T-helper 2 cell treated with Interferon-gamma antibody and Interleukin-4, amounts not matched to agents 5 μg/mL and 100 μg/mL, for 36 hours (primary cell): ENCODE measurements at regions not wholly inside any gene's neighbourhood (a gene's known extent, or its start where the extent isn't known, plus 50 kb on each side); places are given as distances from the start of the nearest gene placed in this dataset.

ENCODE experiments used
- DNase-seq: peaks from one replicate; pipeline ENCODE4 v3.0.0; 2021; ENCODE audit warnings: low spot score
- H3K27ac Mint-ChIP-seq: one replicate; pipeline ENCODE4 v1.8.0; 2021; ENCODE audit warnings: mild to moderate bottlenecking, mixed read lengths
- H3K27me3 Mint-ChIP-seq: one replicate; pipeline ENCODE4 v1.8.0; 2021; ENCODE audit warnings: low read depth, mixed read lengths
- H3K36me3 Mint-ChIP-seq: one replicate; pipeline ENCODE4 v1.8.0; 2021; ENCODE audit warnings: low read depth, mixed read lengths
- H3K4me1 Mint-ChIP-seq: one replicate; pipeline ENCODE4 v1.8.0; 2021; ENCODE audit warnings: low read depth, mixed read lengths
- H3K4me3 Mint-ChIP-seq: one replicate; pipeline ENCODE4 v1.8.0; 2022; ENCODE audit warnings: mild to moderate bottlenecking, moderate library complexity, mixed read lengths
- H3K9me3 Mint-ChIP-seq: one replicate; pipeline ENCODE4 v1.8.0; 2021; ENCODE audit warnings: mixed read lengths

- Mint-ChIP-seq H3K4me1 (no peaks in the 10 kb centered on the region), H3K36me3 (no peaks in the 10 kb centered on the region), H3K27me3 (no peaks in the 10 kb centered on the region), H3K27ac (no peak overlapping the region), H3K9me3 (no peaks in the 10 kb centered on the region), H3K4me3 (no peak overlapping the region)
- no peak for DNase-seq
Observed at GRCh38 chr12:113766131-113766878, 199.8 kb downstream of the RBM19 start.

GRCh38 chr12:113764661-113765060, 201.5 kb downstream of the RBM19 start:
- Mint-ChIP-seq H3K36me3 (no peaks in the 10 kb centered on the region), H3K4me1 (no peaks in the 10 kb centered on the region), H3K27ac (no peak overlapping the region), H3K4me3 (no peak overlapping the region), H3K27me3 (no peaks in the 10 kb centered on the region), H3K9me3 (no peaks in the 10 kb centered on the region)
- DNase-seq: no peak

GRCh38 chr12:113762882-113763816, 203.0 kb downstream of the RBM19 start:
- H3K9me3 Mint-ChIP-seq: no peaks in the 10 kb centered on the region
- no peak overlapping the region for H3K27ac Mint-ChIP-seq
- no peaks in the 10 kb centered on the region for H3K4me1 Mint-ChIP-seq
- no peak for DNase-seq
- no peaks in the 10 kb centered on the region for H3K27me3 Mint-ChIP-seq
- H3K36me3 Mint-ChIP-seq: no peaks in the 10 kb centered on the region
- H3K4me3 Mint-ChIP-seq: no peak overlapping the region

GRCh38 chr12:113762155-113762881, 203.8 kb downstream of the RBM19 start:
- Mint-ChIP-seq H3K4me3 (no peak overlapping the region), H3K9me3 (no peaks in the 10 kb centered on the region), H3K36me3 (no peaks in the 10 kb centered on the region), H3K27ac (no peak overlapping the region), H3K27me3 (no peaks in the 10 kb centered on the region), H3K4me1 (no peaks in the 10 kb centered on the region)
- no peak for DNase-seq

- H3K27me3 Mint-ChIP-seq: no peaks in the 10 kb centered on the region
- no peak overlapping the region for H3K27ac Mint-ChIP-seq
- no peaks in the 10 kb centered on the region for H3K9me3 Mint-ChIP-seq
Observed at GRCh38 chr12:113759135-113759534, 207.0 kb downstream of the RBM19 start.

GRCh38 chr12:113758165-113758924, 207.8 kb downstream of the RBM19 start:
- H3K9me3 Mint-ChIP-seq: no peaks in the 10 kb centered on the region
- H3K4me3 Mint-ChIP-seq: no peak overlapping the region
- no peaks in the 10 kb centered on the region for H3K4me1 Mint-ChIP-seq
- no peaks in the 10 kb centered on the region for H3K36me3 Mint-ChIP-seq
- no peak for DNase-seq
- no peak overlapping the region for H3K27ac Mint-ChIP-seq
- H3K27me3 Mint-ChIP-seq: no peaks in the 10 kb centered on the region

More at GRCh38 chr12:113759135-113759534, 207.0 kb downstream of the RBM19 start:
- no peak for DNase-seq
- no peaks in the 10 kb centered on the region for H3K36me3 Mint-ChIP-seq
- H3K4me3 Mint-ChIP-seq: no peak overlapping the region
- no peaks in the 10 kb centered on the region for H3K4me1 Mint-ChIP-seq

GRCh38 chr12:113757221-113758002, 208.7 kb downstream of the RBM19 start:
- DNase-seq: no peak
- no peaks in the 10 kb centered on the region for H3K27me3 Mint-ChIP-seq
- H3K4me3 Mint-ChIP-seq: no peak overlapping the region
- H3K4me1 Mint-ChIP-seq: no peaks in the 10 kb centered on the region
- no peaks in the 10 kb centered on the region for H3K36me3 Mint-ChIP-seq
- H3K9me3 Mint-ChIP-seq: no peaks in the 10 kb centered on the region
- no peak overlapping the region for H3K27ac Mint-ChIP-seq

GRCh38 chr12:113756609-113757008, 209.5 kb downstream of the RBM19 start:
- H3K9me3 Mint-ChIP-seq: no peaks in the 10 kb centered on the region

GRCh38 chr12:113755098-113755497, 211.0 kb downstream of the RBM19 start:
- no peak for DNase-seq
- Mint-ChIP-seq H3K27me3 (no peaks in the 10 kb centered on the region), H3K4me3 (no peak overlapping the region), H3K4me1 (no peaks in the 10 kb centered on the region), H3K9me3 (no peaks in the 10 kb centered on the region), H3K27ac (no peak overlapping the region), H3K36me3 (no peaks in the 10 kb centered on the region)

More at GRCh38 chr12:113756609-113757008, 209.5 kb downstream of the RBM19 start:
- no peaks in the 10 kb centered on the region for H3K36me3 Mint-ChIP-seq
- DNase-seq: no peak
- no peaks in the 10 kb centered on the region for H3K4me1 Mint-ChIP-seq
- no peaks in the 10 kb centered on the region for H3K27me3 Mint-ChIP-seq
- no peak overlapping the region for H3K27ac Mint-ChIP-seq
- H3K4me3 Mint-ChIP-seq: no peak overlapping the region

GRCh38 chr12:113751513-113751912, 214.6 kb downstream of the RBM19 start:
- Mint-ChIP-seq H3K4me1 (no peaks in the 10 kb centered on the region), H3K27me3 (no peaks in the 10 kb centered on the region), H3K27ac (no peak overlapping the region), H3K9me3 (no peaks in the 10 kb centered on the region), H3K36me3 (no peaks in the 10 kb centered on the region), H3K4me3 (no peak overlapping the region)
- DNase-seq: no peak

- Mint-ChIP-seq H3K27ac (no peak overlapping the region), H3K4me1 (no peaks in the 10 kb centered on the region), H3K36me3 (no peaks in the 10 kb centered on the region), H3K27me3 (no peaks in the 10 kb centered on the region), H3K4me3 (no peak overlapping the region), H3K9me3 (no peaks in the 10 kb centered on the region)
- DNase-seq: no peak
Observed at GRCh38 chr12:113749433-113749815, 216.7 kb downstream of the RBM19 start.

- no peak overlapping the region for H3K4me3 Mint-ChIP-seq
- H3K27ac Mint-ChIP-seq: no peak overlapping the region
- H3K4me1 Mint-ChIP-seq: no peaks in the 10 kb centered on the region
- DNase-seq: no peak
- no peaks in the 10 kb centered on the region for H3K9me3 Mint-ChIP-seq
- H3K36me3 Mint-ChIP-seq: no peaks in the 10 kb centered on the region
- H3K27me3 Mint-ChIP-seq: no peaks in the 10 kb centered on the region
Observed at GRCh38 chr12:113748707-113749432, 217.3 kb downstream of the RBM19 start.
